GM18511 (cell line): ENCODE measurements at regions not wholly inside any gene's neighbourhood (a gene's known extent, or its start where the extent isn't known, plus 50 kb on each side); places are given as distances from the start of the nearest gene placed in this dataset.
A peak's percentile ranks its signal among the peaks of the same experiment; 100 is the strongest.

Experiments used
- ATAC-seq: cut with Tn5 transposase; IDR thresholded peaks from one replicate; pipeline ENCODE4 v1.9.1; 2021; ENCODE audit warnings: mild to moderate bottlenecking, moderate library complexity; ENCODE audit not compliant: unreplicated experiment

- no peak for ATAC-seq
Measured at GRCh38 chr4:11002961-11003360, 318.4 kb upstream of the CLNK start.

GRCh38 chr4:10998846-10999245 lies 314.3 kb upstream of the CLNK start:
- ATAC-seq: no peak

GRCh38 chr4:10984815-10985214 lies 300.2 kb upstream of the CLNK start:
- no peak for ATAC-seq

- ATAC-seq: no peak
Measured at GRCh38 chr4:10983885-10984640, 299.5 kb upstream of the CLNK start.

GRCh38 chr4:10983268-10983667 lies 298.7 kb upstream of the CLNK start:
- ATAC-seq: peak; percentile 76

- no peak for ATAC-seq
Measured at GRCh38 chr4:10982305-10982704, 297.7 kb upstream of the CLNK start.

- ATAC-seq: no peak
Measured at GRCh38 chr4:10981576-10981975, 297.0 kb upstream of the CLNK start.

- no peak for ATAC-seq
Measured at GRCh38 chr4:10981096-10981495, 296.5 kb upstream of the CLNK start.

GRCh38 chr4:10979032-10979431 lies 294.5 kb upstream of the CLNK start:
- no peak for ATAC-seq

GRCh38 chr4:10977534-10977933 lies 293.0 kb upstream of the CLNK start:
- ATAC-seq: peak; percentile 100

- no peak for ATAC-seq
Measured at GRCh38 chr4:10974371-10974770, 289.8 kb upstream of the CLNK start.

- ATAC-seq: no peak
Measured at GRCh38 chr4:10973686-10974085, 289.1 kb upstream of the CLNK start.

- ATAC-seq: no peak
Measured at GRCh38 chr4:10971800-10972401, 287.3 kb upstream of the CLNK start.

GRCh38 chr4:10965196-10965595 lies 280.6 kb upstream of the CLNK start:
- ATAC-seq: no peak

- ATAC-seq: no peak
Measured at GRCh38 chr4:10963958-10964703, 279.6 kb upstream of the CLNK start.

GRCh38 chr4:10963241-10963640 lies 278.7 kb upstream of the CLNK start:
- ATAC-seq: no peak

GRCh38 chr4:10962246-10962645 lies 277.7 kb upstream of the CLNK start:
- no peak for ATAC-seq

- no peak for ATAC-seq
Measured at GRCh38 chr4:10960389-10960788, 275.8 kb upstream of the CLNK start.

- ATAC-seq: no peak
Measured at GRCh38 chr4:10959586-10959985, 275.0 kb upstream of the CLNK start.

- no peak for ATAC-seq
Measured at GRCh38 chr4:10958226-10958856, 273.8 kb upstream of the CLNK start.

- ATAC-seq: no peak
Measured at GRCh38 chr4:10951306-10951705, 266.7 kb upstream of the CLNK start.
